GM12864 (cell line): ENCODE measurements at regions not wholly inside any gene's neighbourhood (a gene's known extent, or its start where the extent isn't known, plus 50 kb on each side); places are given as distances from the start of the nearest gene placed in this dataset.

Source experiments
- DNase-seq: peaks from one replicate; pipeline ENCODE4 v3.0.0-alpha.2; 2011; ENCODE audit warnings: low read depth
- H3K4me3 ChIP-seq: 2 replicates; pipeline ENCODE4 v1.5.1; 2011; ENCODE audit warnings: mild to moderate bottlenecking, low read depth, low read length, control low read depth
- CTCF ChIP-seq: IDR thresholded peaks from 2 replicates; pipeline ENCODE4 v1.5.1; 2011; ENCODE audit warnings: low read depth, mild to moderate bottlenecking, moderate library complexity, low read length, control low read depth, inconsistent platforms; ENCODE audit errors: missing control alignments

GRCh38 chr18:41842886-41843285, 112.1 kb upstream of the PIK3C3 start:
- no peak overlapping the region for H3K4me3 ChIP-seq
- DNase-seq = no peak
- no peak for TF ChIP-seq CTCF

GRCh38 chr18:41829647-41830516, 125.2 kb upstream of the PIK3C3 start:
- no peak for DNase-seq
- H3K4me3 ChIP-seq = no peak overlapping the region
- TF ChIP-seq CTCF = no peak

GRCh38 chr18:41828137-41828536, 126.9 kb upstream of the PIK3C3 start:
- no peak overlapping the region for H3K4me3 ChIP-seq
- no peak for TF ChIP-seq CTCF
- no peak for DNase-seq

GRCh38 chr18:41820784-41821183, 134.2 kb upstream of the PIK3C3 start:
- TF ChIP-seq CTCF = no peak
- no peak overlapping the region for H3K4me3 ChIP-seq
- no peak for DNase-seq

- DNase-seq = no peak
- TF ChIP-seq CTCF = no peak
- H3K4me3 ChIP-seq = no peak overlapping the region
Measured at GRCh38 chr18:41818381-41819355, 136.4 kb upstream of the PIK3C3 start.

- H3K4me3 ChIP-seq = no peak overlapping the region
- no peak for TF ChIP-seq CTCF
- DNase-seq = no peak
Measured at GRCh38 chr18:41814651-41815050, 140.4 kb upstream of the PIK3C3 start.
